ENCODE measurements at regions not wholly inside any gene's neighbourhood (a gene's known extent, or its start where the extent isn't known, plus 50 kb on each side); places are given as distances from the start of the nearest gene placed in this dataset.

DNA sequence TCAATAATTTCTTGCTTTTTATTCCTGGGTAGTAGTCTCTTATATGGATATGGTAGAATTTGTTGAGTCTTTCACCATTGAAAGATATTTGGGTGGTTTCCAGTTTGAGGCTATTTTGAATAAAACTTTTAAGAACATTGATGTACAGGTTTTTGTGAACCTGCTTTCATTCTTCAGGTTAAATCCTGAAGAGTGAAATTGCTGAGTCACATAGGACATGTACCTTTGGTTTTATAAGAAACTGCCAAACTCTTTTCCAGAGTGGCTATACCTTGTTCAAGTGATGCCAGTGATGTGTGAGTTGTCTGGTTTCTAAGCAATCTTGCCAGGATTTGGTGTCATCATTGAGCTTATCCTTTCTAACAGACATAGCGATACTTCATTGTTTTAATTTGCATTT is 184.6 kb upstream of the PZP start:
- CTCF ChIA-PET, result no interaction called here

More for the DNA sequence above, 184.6 kb upstream of the PZP start:
- no peak for DNase-seq
- intact Hi-C loops (cut with micrococcal nuclease) (no loop called here), in situ Hi-C loops (cut with MboI; ENCODE audit: low sequenced_read_pairs) (no loop called here), dilution Hi-C loops (cut with HindIII; ENCODE audit: low sequenced_read_pairs, unreplicated experiment) (no loop called here)
- Histone ChIP-seq H2BK15ac (ENCODE audit: low read depth, low read length) (no peak overlapping the region), H3K27ac (ENCODE audit: insufficient read depth, low read length) (no peak overlapping the region), H3K56ac (ENCODE audit: extremely low read depth, insufficient read depth, low read length) (no peak overlapping the region), H4K8ac (ENCODE audit: low read depth in 2 of 2, low read length in 2 of 2) (no peak overlapping the region), H3K4me3 (ENCODE audit: insufficient read depth, low read depth, low read length) (no peak overlapping the region), H3K9ac (ENCODE audit: low read depth, low read length) (no peak overlapping the region), H3K4me1 (ENCODE audit: control insufficient read depth, insufficient read depth, low read length) (no peaks in the 10 kb centered on the region), H2BK20ac (ENCODE audit: low read depth, low read length) (no peak overlapping the region), H3K14ac (replicated peaks; ENCODE audit: low read depth, low read length) (no peak overlapping the region), H3K27me3 (ENCODE audit: control insufficient read depth, insufficient read depth, low read length) (peaks cover 3% of the 10 kb centered on the region; the same call in 1 of the 2 replicates), H3K9me3 (ENCODE audit: control insufficient read depth, insufficient read depth, low read length) (no peaks in the 10 kb centered on the region), H4K91ac (ENCODE audit: insufficient read depth, low read depth, low read length) (no peak overlapping the region), H3K4me2 (ENCODE audit: low read depth, low read length) (no peak overlapping the region), H2AK5ac (ENCODE audit: low read depth, low read length) (no peak overlapping the region), H4K5ac (ENCODE audit: low read depth, low read length) (no peak overlapping the region), H3K23ac (ENCODE audit: low read depth, low read length) (no peak overlapping the region), H2AFZ (replicated peaks; ENCODE audit: low read length, poor library complexity) (no peak overlapping the region), H2AK9ac (replicated peaks; ENCODE audit: low read depth, low read length, poor library complexity) (no peak overlapping the region), H2BK120ac (ENCODE audit: low read depth, low read length) (no peak overlapping the region), H2BK5ac (ENCODE audit: low read depth, low read length, poor library complexity, severe bottlenecking) (no peak overlapping the region), H3K9me1 (ENCODE audit: insufficient read depth, low read length) (no peaks in the 10 kb centered on the region), H3K79me1 (ENCODE audit: low read depth in 1 of 2, low read length in 2 of 2) (no peaks in the 10 kb centered on the region), H3K4ac (ENCODE audit: low read depth, low read length) (no peak overlapping the region), H3K36me3 (ENCODE audit: control insufficient read depth, insufficient read depth, low read length) (no peaks in the 10 kb centered on the region), H3K18ac (ENCODE audit: low read depth, low read length) (no peak overlapping the region), H4K20me1 (ENCODE audit: insufficient read depth, low read length) (no peaks in the 10 kb centered on the region)
- TF ChIP-seq FOS (IDR thresholded peaks at IDR 0.05; ENCODE audit: low read depth, low read length) (no peak), NFE2L2 (IDR thresholded peaks at IDR 0.05; ENCODE audit: low read depth, low read length) (peak; percentile 66), CTCF (conservative IDR thresholded peaks at IDR 0.05; ENCODE audit: low read depth, low read length) (no peak), MAZ (IDR thresholded peaks at IDR 0.05; ENCODE audit: borderline replicate concordance, low read depth, low read length) (no peak), MXI1 (IDR thresholded peaks at IDR 0.05; ENCODE audit: borderline replicate concordance, low read depth, low read length) (no peak)
- no TSS peak for BruUV-seq (replicated peaks)
- ATAC-seq (ENCODE audit: low read depth), result no peak
- no CpG with 5 or more reads among the region's 1 CpG for WGBS, 2 experiments (ENCODE audit: extremely low coverage in 2 of 2, insufficient read length in 1 of 2)
- POLR2A ChIA-PET (ENCODE audit: unreplicated experiment), result no interaction called here
